ENCODE measurements at regions not wholly inside any gene's neighbourhood (a gene's known extent, or its start where the extent isn't known, plus 50 kb on each side); places are given as distances from the start of the nearest gene placed in this dataset.

- Histone ChIP-seq H3K9me3 (ENCODE audit: control insufficient read depth, insufficient read depth, low read depth, low read length) (no peaks in the 10 kb centered on the region), H3K27me3 (ENCODE audit: control insufficient read depth, insufficient read depth, low read length) (no peaks in the 10 kb centered on the region), H3K4me1 (ENCODE audit: control insufficient read depth, insufficient read depth, low read length) (no peaks in the 10 kb centered on the region), H3K4me3 (ENCODE audit: low read depth in 2 of 2, low read length in 2 of 2) (no peak overlapping the region), H3K27ac (ENCODE audit: low read length) (no peak overlapping the region), H3K36me3 (ENCODE audit: control insufficient read depth, insufficient read depth, low read length) (no peaks in the 10 kb centered on the region)
- BruUV-seq (replicated peaks): no TSS peak
- POLR2A ChIA-PET: no interaction called here
- in situ Hi-C loops (cut with HindIII; ENCODE audit: low pct_unique_long_range_greater_than_20kb, low sequenced_read_pairs): no loop called here
- CTCF ChIA-PET: no interaction called here
- ATAC-seq (no peak), DNase-seq (ENCODE audit: low read depth, low spot score) (no peak)
- intact Hi-C loops (cut with micrococcal nuclease; ENCODE audit: unreplicated experiment): no loop called here
- TF ChIP-seq TCF7L2 (IDR thresholded peaks at IDR 0.05; ENCODE audit: low read depth, low read length) (no peak), REST (IDR thresholded peaks at IDR 0.05; ENCODE audit: insufficient read depth in 1 of 2, low read depth in 2 of 2, low read length in 1 of 2) (no peak), CTCF (IDR thresholded peaks at IDR 0.05) (no peak)
These were observed 238.4 kb downstream of the KCNC2 start for GRCh38 chr12:74971201-74971600.

DNA sequence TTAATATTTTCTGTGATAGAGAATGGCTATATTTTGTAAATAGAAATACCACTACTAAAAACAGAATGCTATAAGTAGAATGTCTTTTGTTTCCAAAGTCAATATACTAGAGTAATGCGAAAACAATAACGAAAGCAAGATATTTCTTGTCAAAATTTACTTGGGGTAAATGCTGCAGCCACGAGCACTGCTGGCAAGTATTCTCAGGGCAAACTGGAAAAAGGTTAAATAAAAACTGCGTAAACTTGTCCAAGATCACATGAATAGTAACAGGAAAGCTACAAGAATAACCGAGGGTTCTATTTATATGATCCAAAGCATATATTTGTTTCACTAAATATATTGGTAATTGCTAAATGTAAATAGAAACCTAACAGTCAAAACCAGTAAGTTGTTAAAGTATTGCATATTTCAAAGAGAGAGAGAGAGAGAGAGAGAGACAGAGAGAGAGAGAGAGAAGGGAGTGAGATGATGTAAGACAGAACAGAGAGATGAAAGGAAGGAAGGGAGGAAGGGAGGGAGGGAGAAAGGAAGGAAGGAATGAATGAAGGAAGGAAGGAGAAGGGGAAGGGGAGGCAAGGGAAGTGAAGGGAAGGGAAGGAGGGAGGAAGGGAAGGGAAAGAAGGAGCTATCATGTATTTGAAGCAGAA lies 231.7 kb downstream of the KCNC2 start:
- in situ Hi-C loops (cut with HindIII; ENCODE audit: low pct_unique_long_range_greater_than_20kb, low sequenced_read_pairs) (no loop called here), intact Hi-C loops (cut with micrococcal nuclease; ENCODE audit: unreplicated experiment) (no loop called here)
- no peaks in the 10 kb centered on the region for H3K9me3 ChIP-seq (ENCODE audit: control insufficient read depth, insufficient read depth, low read depth, low read length)
- DNase-seq (ENCODE audit: low read depth, low spot score) (no peak), ATAC-seq (no peak)
- POLR2A ChIA-PET: interaction anchor here (0.6 to 0.7 kb wide), 2 partner anchors 10 to 217 kb away, joined by 3 to 4 read pairs; no protein-coding TSS in a partner anchor
- H3K27ac ChIP-seq (ENCODE audit: low read length): peak overlapping the region; percentile 45; the same call in 1 of the 2 replicates
- no peak overlapping the region for H3K4me3 ChIP-seq (ENCODE audit: low read depth in 2 of 2, low read length in 2 of 2)
- H3K36me3 ChIP-seq (ENCODE audit: control insufficient read depth, insufficient read depth, low read length): no peaks in the 10 kb centered on the region
- CTCF ChIA-PET: no interaction called here
- no TSS peak for BruUV-seq (replicated peaks)
- no peaks in the 10 kb centered on the region for H3K27me3 ChIP-seq (ENCODE audit: control insufficient read depth, insufficient read depth, low read length)
- TF ChIP-seq REST (IDR thresholded peaks at IDR 0.05; ENCODE audit: insufficient read depth in 1 of 2, low read depth in 2 of 2, low read length in 1 of 2): no peak
- no peak for TF ChIP-seq TCF7L2 (IDR thresholded peaks at IDR 0.05; ENCODE audit: low read depth, low read length)
- no peak for TF ChIP-seq SIN3A (IDR thresholded peaks at IDR 0.05; ENCODE audit: borderline replicate concordance, insufficient read depth, low read depth, low read length)
- TF ChIP-seq CTCF (IDR thresholded peaks at IDR 0.05): no peak
- no peak for TF ChIP-seq POLR2AphosphoS5 (IDR thresholded peaks at IDR 0.05; ENCODE audit: low read depth, low read length)
- H3K4me1 ChIP-seq (ENCODE audit: control insufficient read depth, insufficient read depth, low read length): peaks cover 3% of the 10 kb centered on the region; the same call in 1 of the 2 replicates
